ENCODE measurements at regions not wholly inside any gene's neighbourhood (a gene's known extent, or its start where the extent isn't known, plus 50 kb on each side); places are given as distances from the start of the nearest gene placed in this dataset.

DNA sequence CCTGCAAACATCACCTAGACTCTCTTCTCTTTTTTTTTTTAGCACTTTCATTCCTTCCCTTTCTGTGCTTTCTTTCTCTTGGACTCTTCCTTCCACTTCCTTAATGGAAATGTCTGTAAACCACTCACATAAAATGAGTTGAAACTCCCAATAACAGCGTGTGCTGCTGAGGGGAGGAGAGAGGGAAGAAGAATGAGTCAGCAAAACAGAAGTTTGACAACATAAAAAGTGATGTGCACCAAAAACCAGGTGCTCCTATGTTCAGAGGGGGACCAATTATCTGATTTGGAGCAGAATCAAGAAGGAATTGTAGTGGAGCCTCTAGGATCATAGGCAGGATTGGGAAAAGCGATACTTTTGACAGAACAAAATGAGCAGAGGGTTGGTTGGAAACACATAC is 712.1 kb upstream of the IGFBP3 start:
- TF ChIP-seq CTCF (IDR thresholded peaks at IDR 0.05): no peak
- TF ChIP-seq SP1 (CRISPR knock-in tag; conservative IDR thresholded peaks at IDR 0.05): no peak
- no peak for TF ChIP-seq MAX (CRISPR knock-in tag; IDR thresholded peaks at IDR 0.05)
- no peak for TF ChIP-seq ELF4 (CRISPR knock-in tag; IDR thresholded peaks at IDR 0.05; ENCODE audit: low read depth)
- TF ChIP-seq, protein P1, sequence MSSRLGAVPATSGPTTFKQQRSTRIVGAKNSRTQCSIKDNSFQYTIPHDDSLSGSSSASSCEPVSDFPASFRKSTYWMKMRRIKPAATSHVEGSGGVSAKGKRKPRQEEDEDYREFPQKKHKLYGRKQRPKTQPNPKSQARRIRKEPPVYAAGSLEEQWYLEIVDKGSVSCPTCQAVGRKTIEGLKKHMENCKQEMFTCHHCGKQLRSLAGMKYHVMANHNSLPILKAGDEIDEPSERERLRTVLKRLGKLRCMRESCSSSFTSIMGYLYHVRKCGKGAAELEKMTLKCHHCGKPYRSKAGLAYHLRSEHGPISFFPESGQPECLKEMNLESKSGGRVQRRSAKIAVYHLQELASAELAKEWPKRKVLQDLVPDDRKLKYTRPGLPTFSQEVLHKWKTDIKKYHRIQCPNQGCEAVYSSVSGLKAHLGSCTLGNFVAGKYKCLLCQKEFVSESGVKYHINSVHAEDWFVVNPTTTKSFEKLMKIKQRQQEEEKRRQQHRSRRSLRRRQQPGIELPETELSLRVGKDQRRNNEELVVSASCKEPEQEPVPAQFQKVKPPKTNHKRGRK (CRISPR knock-in tag; IDR thresholded peaks at IDR 0.05; ENCODE audit: borderline replicate concordance): no peak
- no peak for TF ChIP-seq ZBTB21 (CRISPR knock-in tag; IDR thresholded peaks at IDR 0.05; ENCODE audit: borderline replicate concordance)
- TF ChIP-seq NFE2L1 (CRISPR knock-in tag; IDR thresholded peaks at IDR 0.05): no peak
- no peak for TF ChIP-seq CBFB (CRISPR knock-in tag; IDR thresholded peaks at IDR 0.05; ENCODE audit: low read depth)
- TF ChIP-seq, protein P2, sequence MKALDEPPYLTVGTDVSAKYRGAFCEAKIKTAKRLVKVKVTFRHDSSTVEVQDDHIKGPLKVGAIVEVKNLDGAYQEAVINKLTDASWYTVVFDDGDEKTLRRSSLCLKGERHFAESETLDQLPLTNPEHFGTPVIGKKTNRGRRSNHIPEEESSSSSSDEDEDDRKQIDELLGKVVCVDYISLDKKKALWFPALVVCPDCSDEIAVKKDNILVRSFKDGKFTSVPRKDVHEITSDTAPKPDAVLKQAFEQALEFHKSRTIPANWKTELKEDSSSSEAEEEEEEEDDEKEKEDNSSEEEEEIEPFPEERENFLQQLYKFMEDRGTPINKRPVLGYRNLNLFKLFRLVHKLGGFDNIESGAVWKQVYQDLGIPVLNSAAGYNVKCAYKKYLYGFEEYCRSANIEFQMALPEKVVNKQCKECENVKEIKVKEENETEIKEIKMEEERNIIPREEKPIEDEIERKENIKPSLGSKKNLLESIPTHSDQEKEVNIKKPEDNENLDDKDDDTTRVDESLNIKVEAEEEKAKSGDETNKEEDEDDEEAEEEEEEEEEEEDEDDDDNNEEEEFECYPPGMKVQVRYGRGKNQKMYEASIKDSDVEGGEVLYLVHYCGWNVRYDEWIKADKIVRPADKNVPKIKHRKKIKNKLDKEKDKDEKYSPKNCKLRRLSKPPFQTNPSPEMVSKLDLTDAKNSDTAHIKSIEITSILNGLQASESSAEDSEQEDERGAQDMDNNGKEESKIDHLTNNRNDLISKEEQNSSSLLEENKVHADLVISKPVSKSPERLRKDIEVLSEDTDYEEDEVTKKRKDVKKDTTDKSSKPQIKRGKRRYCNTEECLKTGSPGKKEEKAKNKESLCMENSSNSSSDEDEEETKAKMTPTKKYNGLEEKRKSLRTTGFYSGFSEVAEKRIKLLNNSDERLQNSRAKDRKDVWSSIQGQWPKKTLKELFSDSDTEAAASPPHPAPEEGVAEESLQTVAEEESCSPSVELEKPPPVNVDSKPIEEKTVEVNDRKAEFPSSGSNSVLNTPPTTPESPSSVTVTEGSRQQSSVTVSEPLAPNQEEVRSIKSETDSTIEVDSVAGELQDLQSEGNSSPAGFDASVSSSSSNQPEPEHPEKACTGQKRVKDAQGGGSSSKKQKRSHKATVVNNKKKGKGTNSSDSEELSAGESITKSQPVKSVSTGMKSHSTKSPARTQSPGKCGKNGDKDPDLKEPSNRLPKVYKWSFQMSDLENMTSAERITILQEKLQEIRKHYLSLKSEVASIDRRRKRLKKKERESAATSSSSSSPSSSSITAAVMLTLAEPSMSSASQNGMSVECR (CRISPR knock-in tag; IDR thresholded peaks at IDR 0.05; ENCODE audit: borderline replicate concordance): no peak
- TF ChIP-seq TEAD1 (CRISPR knock-in tag; IDR thresholded peaks at IDR 0.05): no peak
- TF ChIP-seq ATF2 (CRISPR knock-in tag; IDR thresholded peaks at IDR 0.05; ENCODE audit: borderline replicate concordance, low read depth): no peak
- TF ChIP-seq ESRRA (CRISPR knock-in tag; IDR thresholded peaks at IDR 0.05; ENCODE audit: borderline replicate concordance): no peak
